BJ (cell line): ENCODE measurements at regions not wholly inside any gene's neighbourhood (a gene's known extent, or its start where the extent isn't known, plus 50 kb on each side); places are given as distances from the start of the nearest gene placed in this dataset.

Experiments used
- CTCF ChIA-PET: fragments of 350-600 bp; formaldehyde crosslinking; extraction: SDS; loops from one replicate; lab custom pipeline; 2021; ENCODE audit warnings: antibody characterized with exemption, inconsistent platforms; lab: Yijun Ruan, JAX
- POLR2A ChIA-PET: fragments of 300-600 bp; sonication (Branson Sonifier 250); formaldehyde crosslinking; extraction: SDS; loops from one replicate; lab custom pipeline; 2021; ENCODE audit warnings: antibody characterized with exemption; lab: Charles Lee
- DNase-seq: peaks from one replicate; pipeline ENCODE4 v3.0.0-alpha.2; 2011; ENCODE audit warnings: low read depth
- H3K27me3 ChIP-seq: 2 replicates; pipeline ENCODE4 v1.6.0; 2011; ENCODE audit warnings: low read length; ENCODE audit not compliant: control insufficient read depth, insufficient read depth
- H3K36me3 ChIP-seq: 2 replicates; pipeline ENCODE4 v1.5.1; 2011; ENCODE audit warnings: low read length; ENCODE audit not compliant: control insufficient read depth, insufficient read depth
- H3K4me3 ChIP-seq: 2 replicates; pipeline ENCODE4 v1.5.1; 2011; ENCODE audit warnings: low read depth, mild to moderate bottlenecking, control low read depth, low read length
- CTCF ChIP-seq: IDR thresholded peaks from 2 replicates; pipeline ENCODE4 v1.5.1; 2011; ENCODE audit warnings: low read depth, mild to moderate bottlenecking, control low read depth, inconsistent platforms, low read length, moderate library complexity; ENCODE audit not compliant: insufficient read depth

- no peaks in the 10 kb centered on the region for H3K27me3 ChIP-seq
- no peaks in the 10 kb centered on the region for H3K36me3 ChIP-seq
- H3K4me3 ChIP-seq, result no peak overlapping the region
- no peak for TF ChIP-seq CTCF
- CTCF ChIA-PET, result no interaction called here
- POLR2A ChIA-PET, result no interaction called here
- DNase-seq, result no peak
These were observed 144.1 kb upstream of the NCK2 start for GRCh38 chr2:105600602-105600948.

GRCh38 chr2:105600037-105600442 lies 144.7 kb upstream of the NCK2 start:
- no peak for TF ChIP-seq CTCF
- no peak overlapping the region for H3K4me3 ChIP-seq

GRCh38 chr2:105598829-105599698 lies 145.6 kb upstream of the NCK2 start:
- POLR2A ChIA-PET, result no interaction called here
- Histone ChIP-seq H3K27me3 (no peaks in the 10 kb centered on the region), H3K36me3 (no peaks in the 10 kb centered on the region), H3K4me3 (no peak overlapping the region)
- no peak for DNase-seq
- CTCF ChIA-PET, result no interaction called here
- no peak for TF ChIP-seq CTCF

More at GRCh38 chr2:105600037-105600442, 144.7 kb upstream of the NCK2 start:
- CTCF ChIA-PET, result no interaction called here
- H3K36me3 ChIP-seq, result no peaks in the 10 kb centered on the region
- DNase-seq, result no peak
- H3K27me3 ChIP-seq, result no peaks in the 10 kb centered on the region
- POLR2A ChIA-PET, result no interaction called here

- ChIA-PET CTCF (no interaction called here), POLR2A (no interaction called here)
- Histone ChIP-seq H3K4me3 (no peak overlapping the region), H3K27me3 (no peaks in the 10 kb centered on the region), H3K36me3 (no peaks in the 10 kb centered on the region)
- TF ChIP-seq CTCF, result no peak
- DNase-seq, result no peak
These were observed 146.6 kb upstream of the NCK2 start for GRCh38 chr2:105597806-105598803.
